ENCODE measurements at regions not wholly inside any gene's neighbourhood (a gene's known extent, or its start where the extent isn't known, plus 50 kb on each side); places are given as distances from the start of the nearest gene placed in this dataset.

DNA sequence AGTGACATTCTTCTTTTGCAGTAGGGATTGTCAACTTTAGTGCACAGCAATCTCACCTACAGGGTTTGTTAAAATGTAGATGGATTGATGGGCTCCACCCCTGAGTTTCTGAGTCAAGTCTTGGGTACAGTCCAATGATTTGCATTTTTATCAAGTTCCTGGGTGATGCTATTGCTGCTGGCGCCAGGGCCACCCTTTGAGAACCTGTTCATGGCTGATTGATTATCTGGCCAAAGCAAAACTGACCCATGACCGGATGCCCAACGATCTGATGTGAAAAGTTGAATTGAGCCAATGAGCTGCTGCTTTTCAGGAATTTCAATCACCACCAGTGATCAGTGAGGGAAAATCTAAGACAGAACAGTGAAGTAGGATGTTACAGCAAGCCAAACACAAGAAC lies 675.3 kb downstream of the TMEM182 start:
- H4K20me1 ChIP-seq (replicated peaks; ENCODE audit: control insufficient read depth, extremely low read depth, insufficient read depth, low read length), result no peaks in the 10 kb centered on the region
- TF ChIP-seq POLR2A (IDR thresholded peaks at IDR 0.05; ENCODE audit: low read depth, low read length) (no peak), EZH2 (IDR thresholded peaks at IDR 0.05; ENCODE audit: borderline replicate concordance, low read depth, low read length, severe bottlenecking) (no peak), MYC (IDR thresholded peaks at IDR 0.05; ENCODE audit: low read depth, low read length) (no peak), GATA2 (IDR thresholded peaks at IDR 0.05; ENCODE audit: insufficient read depth, insufficient read length, low read depth, low read length) (no peak), FOS (IDR thresholded peaks at IDR 0.05; ENCODE audit: borderline replicate concordance, insufficient read depth, low read length) (no peak), JUN (IDR thresholded peaks at IDR 0.05; ENCODE audit: borderline replicate concordance, insufficient read depth, insufficient read length, low read depth) (no peak), MAX (IDR thresholded peaks at IDR 0.05; ENCODE audit: insufficient read depth, insufficient read length) (no peak), POLR2AphosphoS5 (IDR thresholded peaks at IDR 0.05; ENCODE audit: insufficient read depth, low read depth, low read length) (no peak)
- TF ChIP-seq, protein P1, sequence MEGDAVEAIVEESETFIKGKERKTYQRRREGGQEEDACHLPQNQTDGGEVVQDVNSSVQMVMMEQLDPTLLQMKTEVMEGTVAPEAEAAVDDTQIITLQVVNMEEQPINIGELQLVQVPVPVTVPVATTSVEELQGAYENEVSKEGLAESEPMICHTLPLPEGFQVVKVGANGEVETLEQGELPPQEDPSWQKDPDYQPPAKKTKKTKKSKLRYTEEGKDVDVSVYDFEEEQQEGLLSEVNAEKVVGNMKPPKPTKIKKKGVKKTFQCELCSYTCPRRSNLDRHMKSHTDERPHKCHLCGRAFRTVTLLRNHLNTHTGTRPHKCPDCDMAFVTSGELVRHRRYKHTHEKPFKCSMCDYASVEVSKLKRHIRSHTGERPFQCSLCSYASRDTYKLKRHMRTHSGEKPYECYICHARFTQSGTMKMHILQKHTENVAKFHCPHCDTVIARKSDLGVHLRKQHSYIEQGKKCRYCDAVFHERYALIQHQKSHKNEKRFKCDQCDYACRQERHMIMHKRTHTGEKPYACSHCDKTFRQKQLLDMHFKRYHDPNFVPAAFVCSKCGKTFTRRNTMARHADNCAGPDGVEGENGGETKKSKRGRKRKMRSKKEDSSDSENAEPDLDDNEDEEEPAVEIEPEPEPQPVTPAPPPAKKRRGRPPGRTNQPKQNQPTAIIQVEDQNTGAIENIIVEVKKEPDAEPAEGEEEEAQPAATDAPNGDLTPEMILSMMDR (IDR thresholded peaks at IDR 0.05; ENCODE audit: extremely low read depth in 1 of 2, insufficient read depth in 1 of 2, low read depth in 1 of 2, low read length in 2 of 2), result no peak
- no peaks in the 10 kb centered on the region for H3K79me2 ChIP-seq (ENCODE audit: control insufficient read depth, insufficient read depth, low read length)
- BruUV-seq (replicated peaks), result no TSS peak
- FAIRE-seq, result no peak
- H3K36me3 ChIP-seq (ENCODE audit: control insufficient read depth in 2 of 2, extremely low read depth in 1 of 2, insufficient read depth in 2 of 2, low read length in 2 of 2), result no peaks in the 10 kb centered on the region
- intact Hi-C loops (cut with micrococcal nuclease) (no loop called here), dilution Hi-C loops (cut with MboI; ENCODE audit: extremely low pct_ligation_motif_present, low sequenced_read_pairs) (no loop called here)
- POLR2A ChIA-PET, result no interaction called here
- H3K27ac ChIP-seq (ENCODE audit: insufficient read depth, low read depth, low read length), result no peak overlapping the region
- no peak overlapping the region for H3K9ac ChIP-seq (replicated peaks; ENCODE audit: extremely low read depth, insufficient read depth, low read length)
- no peaks in the 10 kb centered on the region for H3K27me3 ChIP-seq (ENCODE audit: control insufficient read depth in 2 of 2, insufficient read depth in 2 of 2, low read length in 2 of 2)
- CTCF ChIA-PET, result no interaction called here
- peaks cover 6% of the 10 kb centered on the region for H3K9me3 ChIP-seq (replicated peaks; ENCODE audit: control insufficient read depth, insufficient read depth, low read length)
- DNase-seq (ENCODE audit: low read depth, low spot score), result no peak
- H3K9me1 ChIP-seq (replicated peaks; ENCODE audit: control insufficient read depth, extremely low read depth, insufficient read depth, low read length), result no peaks in the 10 kb centered on the region
- H2AFZ ChIP-seq (ENCODE audit: low read depth, low read length), result no peak overlapping the region
- H3K4me1 ChIP-seq (ENCODE audit: control insufficient read depth, extremely low read depth, insufficient read depth, low read length), result no peaks in the 10 kb centered on the region
- H3K4me3 ChIP-seq (replicated peaks in 1 of 3; ENCODE audit: insufficient read depth in 1 of 3, low read depth in 1 of 3, low read length in 3 of 3), result no peak overlapping the region
- H3K4me2 ChIP-seq (ENCODE audit: insufficient read depth, low read length), result no peak overlapping the region

Measured in endothelial cell of umbilical vein (primary cell).